ENCODE measurements at regions not wholly inside any gene's neighbourhood (a gene's known extent, or its start where the extent isn't known, plus 50 kb on each side); places are given as distances from the start of the nearest gene placed in this dataset.

GRCh38 chr13:84076280-84076679 lies 194.0 kb upstream of the SLITRK1 start:
- H3K27ac ChIP-seq (ENCODE audit: low read depth, low read length) = no peak overlapping the region
- TF ChIP-seq, protein P1, sequence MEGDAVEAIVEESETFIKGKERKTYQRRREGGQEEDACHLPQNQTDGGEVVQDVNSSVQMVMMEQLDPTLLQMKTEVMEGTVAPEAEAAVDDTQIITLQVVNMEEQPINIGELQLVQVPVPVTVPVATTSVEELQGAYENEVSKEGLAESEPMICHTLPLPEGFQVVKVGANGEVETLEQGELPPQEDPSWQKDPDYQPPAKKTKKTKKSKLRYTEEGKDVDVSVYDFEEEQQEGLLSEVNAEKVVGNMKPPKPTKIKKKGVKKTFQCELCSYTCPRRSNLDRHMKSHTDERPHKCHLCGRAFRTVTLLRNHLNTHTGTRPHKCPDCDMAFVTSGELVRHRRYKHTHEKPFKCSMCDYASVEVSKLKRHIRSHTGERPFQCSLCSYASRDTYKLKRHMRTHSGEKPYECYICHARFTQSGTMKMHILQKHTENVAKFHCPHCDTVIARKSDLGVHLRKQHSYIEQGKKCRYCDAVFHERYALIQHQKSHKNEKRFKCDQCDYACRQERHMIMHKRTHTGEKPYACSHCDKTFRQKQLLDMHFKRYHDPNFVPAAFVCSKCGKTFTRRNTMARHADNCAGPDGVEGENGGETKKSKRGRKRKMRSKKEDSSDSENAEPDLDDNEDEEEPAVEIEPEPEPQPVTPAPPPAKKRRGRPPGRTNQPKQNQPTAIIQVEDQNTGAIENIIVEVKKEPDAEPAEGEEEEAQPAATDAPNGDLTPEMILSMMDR (IDR thresholded peaks at IDR 0.05; ENCODE audit: low read depth, low read length) = no peak
- ChIA-PET POLR2A (no interaction called here), CTCF (no interaction called here)
- no peaks in the 10 kb centered on the region for H3K9me3 ChIP-seq (ENCODE audit: control insufficient read depth, insufficient read depth, low read length)
- H3K4me3 ChIP-seq (ENCODE audit: low read depth, low read length) = no peak overlapping the region
- H3K27me3 ChIP-seq (ENCODE audit: control insufficient read depth, insufficient read depth, low read length) = no peaks in the 10 kb centered on the region
- no peak for DNase-seq (ENCODE audit: low read depth, low spot score)

- TF ChIP-seq, protein P1 (IDR thresholded peaks at IDR 0.05; ENCODE audit: low read depth, low read length) = no peak
- no peaks in the 10 kb centered on the region for H3K9me3 ChIP-seq (ENCODE audit: control insufficient read depth, insufficient read depth, low read length)
- H3K4me3 ChIP-seq (ENCODE audit: low read depth, low read length) = no peak overlapping the region
- POLR2A ChIA-PET = no interaction called here
- CTCF ChIA-PET = no interaction called here
- H3K27me3 ChIP-seq (ENCODE audit: control insufficient read depth, insufficient read depth, low read length) = no peaks in the 10 kb centered on the region
- DNase-seq (ENCODE audit: low read depth, low spot score) = no peak
- H3K27ac ChIP-seq (ENCODE audit: low read depth, low read length) = no peak overlapping the region
Measured at GRCh38 chr13:84050536-84050935, 168.3 kb upstream of the SLITRK1 start.

DNA sequence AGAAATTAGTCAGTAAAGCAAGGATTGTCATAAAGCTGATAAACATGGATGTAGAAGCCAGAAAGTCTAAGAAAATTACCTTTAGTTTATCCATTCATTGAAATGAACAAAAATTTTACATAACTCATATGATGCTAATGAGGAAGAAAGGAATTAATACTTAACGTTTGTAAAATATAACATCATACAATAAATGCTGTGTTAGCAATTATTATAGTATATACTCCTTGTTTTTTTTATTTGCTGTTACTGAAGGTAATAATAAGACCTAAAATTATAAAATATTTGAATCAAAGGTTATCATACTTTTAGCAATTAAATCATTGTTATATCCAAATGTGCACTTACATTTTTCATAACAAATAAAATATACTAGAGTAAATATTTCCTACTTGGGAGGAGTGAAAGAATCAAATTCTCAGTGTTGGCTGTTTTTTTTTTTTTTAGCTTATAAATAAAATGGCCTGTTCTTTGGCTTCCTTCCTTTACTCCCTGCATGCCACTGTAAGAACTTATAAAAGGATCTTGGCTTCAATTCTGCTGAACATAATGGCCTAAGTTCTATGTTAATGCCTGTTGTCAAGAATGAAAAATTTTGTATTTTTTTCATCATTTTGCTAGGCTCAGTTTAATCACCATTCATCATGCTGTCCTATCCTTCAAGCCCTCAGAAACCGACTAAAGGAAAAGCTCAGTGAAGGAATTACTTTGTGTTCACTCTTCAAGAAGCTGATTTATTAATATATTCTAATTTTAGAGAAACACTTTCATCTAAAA lies 167.4 kb upstream of the SLITRK1 start:
- CTCF ChIA-PET = interaction anchor here (0.6 kb wide), 1 partner anchor 185 kb away, joined by 3 read pairs; no protein-coding TSS in a partner anchor
- DNase-seq (ENCODE audit: low read depth, low spot score) = no peak
- TF ChIP-seq, protein P1 (IDR thresholded peaks at IDR 0.05; ENCODE audit: low read depth, low read length) = no peak

DNA sequence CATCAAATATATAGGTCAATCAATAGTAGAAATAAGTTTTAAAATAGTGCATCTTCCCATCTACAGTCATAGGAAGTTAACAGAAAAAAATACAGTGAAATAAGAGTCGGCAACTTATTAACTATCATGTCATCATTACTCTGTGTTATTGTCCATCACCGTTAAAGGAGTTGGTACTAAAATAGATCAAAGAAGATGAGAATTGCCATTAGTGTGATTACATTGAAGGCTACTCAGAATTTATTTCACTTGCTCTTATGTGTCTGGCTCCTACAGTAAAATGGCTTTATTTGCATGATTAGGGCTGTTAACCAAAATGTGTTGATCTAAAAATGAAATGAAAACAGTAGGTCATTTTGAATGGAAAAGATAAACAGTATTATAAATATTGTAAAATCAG lies 162.5 kb upstream of the SLITRK1 start:
- DNase-seq (ENCODE audit: low read depth, low spot score) = no peak
- ChIA-PET POLR2A (no interaction called here), CTCF (no interaction called here)
- no peak overlapping the region for H3K4me3 ChIP-seq (ENCODE audit: low read depth, low read length)
- H3K27ac ChIP-seq (ENCODE audit: low read depth, low read length) = no peak overlapping the region
- no peaks in the 10 kb centered on the region for H3K9me3 ChIP-seq (ENCODE audit: control insufficient read depth, insufficient read depth, low read length)
- TF ChIP-seq, protein P1 (IDR thresholded peaks at IDR 0.05; ENCODE audit: low read depth, low read length) = no peak
- no peaks in the 10 kb centered on the region for H3K27me3 ChIP-seq (ENCODE audit: control insufficient read depth, insufficient read depth, low read length)

More for the DNA sequence above, 167.4 kb upstream of the SLITRK1 start:
- H3K27ac ChIP-seq (ENCODE audit: low read depth, low read length) = no peak overlapping the region
- H3K9me3 ChIP-seq (ENCODE audit: control insufficient read depth, insufficient read depth, low read length) = no peaks in the 10 kb centered on the region
- H3K27me3 ChIP-seq (ENCODE audit: control insufficient read depth, insufficient read depth, low read length) = no peaks in the 10 kb centered on the region
- POLR2A ChIA-PET = no interaction called here
- no peak overlapping the region for H3K4me3 ChIP-seq (ENCODE audit: low read depth, low read length)

GRCh38 chr13:84038001-84038400 lies 155.7 kb upstream of the SLITRK1 start:
- TF ChIP-seq, protein P1 (IDR thresholded peaks at IDR 0.05; ENCODE audit: low read depth, low read length) = no peak
- H3K27me3 ChIP-seq (ENCODE audit: control insufficient read depth, insufficient read depth, low read length) = no peaks in the 10 kb centered on the region
- DNase-seq (ENCODE audit: low read depth, low spot score) = no peak
- ChIA-PET CTCF (no interaction called here), POLR2A (no interaction called here)
- H3K9me3 ChIP-seq (ENCODE audit: control insufficient read depth, insufficient read depth, low read length) = no peaks in the 10 kb centered on the region
- no peak overlapping the region for H3K4me3 ChIP-seq (ENCODE audit: low read depth, low read length)
- no peak overlapping the region for H3K27ac ChIP-seq (ENCODE audit: low read depth, low read length)
